Fibroblast of pulmonary artery (primary cell): ENCODE measurements at regions not wholly inside any gene's neighbourhood (a gene's known extent, or its start where the extent isn't known, plus 50 kb on each side); places are given as distances from the start of the nearest gene placed in this dataset.

Experiments used
- DNase-seq: peaks from one replicate; pipeline ENCODE4 v3.0.0-alpha.2; 2010; ENCODE audit warnings: low read depth
- H3K4me3 ChIP-seq: replicated peaks from 2 replicates; pipeline ENCODE4 v1.5.1; 2011; ENCODE audit warnings: low read depth, mild to moderate bottlenecking, control low read depth, low read length, moderate library complexity
- CTCF ChIP-seq: IDR thresholded peaks from 2 replicates; pipeline ENCODE4 v1.5.1; 2011; ENCODE audit warnings: mild to moderate bottlenecking, control low read depth, low read length, inconsistent platforms; ENCODE audit errors: missing control alignments

GRCh38 chr4:23590431-23590830 is 299.4 kb downstream of the PPARGC1A start:
- no peak for TF ChIP-seq CTCF
- no peak overlapping the region for H3K4me3 ChIP-seq
- DNase-seq: no peak

GRCh38 chr4:23584024-23584423 is 305.8 kb downstream of the PPARGC1A start:
- DNase-seq: no peak
- TF ChIP-seq CTCF: no peak
- H3K4me3 ChIP-seq: no peak overlapping the region

GRCh38 chr4:23582671-23583070 is 307.2 kb downstream of the PPARGC1A start:
- TF ChIP-seq CTCF: no peak
- DNase-seq: no peak
- no peak overlapping the region for H3K4me3 ChIP-seq

GRCh38 chr4:23579166-23579565 is 310.7 kb downstream of the PPARGC1A start:
- H3K4me3 ChIP-seq: no peak overlapping the region
- no peak for TF ChIP-seq CTCF
- no peak for DNase-seq

GRCh38 chr4:23577398-23577797 is 312.4 kb downstream of the PPARGC1A start:
- H3K4me3 ChIP-seq: no peak overlapping the region

GRCh38 chr4:23572382-23572781 is 317.5 kb downstream of the PPARGC1A start:
- no peak for TF ChIP-seq CTCF
- no peak overlapping the region for H3K4me3 ChIP-seq
- DNase-seq: no peak

More at GRCh38 chr4:23577398-23577797, 312.4 kb downstream of the PPARGC1A start:
- no peak for DNase-seq
- TF ChIP-seq CTCF: no peak

- H3K4me3 ChIP-seq: no peak overlapping the region
- TF ChIP-seq CTCF: no peak
- no peak for DNase-seq
Observed at GRCh38 chr4:23567338-23567737, 322.5 kb downstream of the PPARGC1A start.
